HepG2 (cell line): ENCODE measurements at regions not wholly inside any gene's neighbourhood (a gene's known extent, or its start where the extent isn't known, plus 50 kb on each side); places are given as distances from the start of the nearest gene placed in this dataset.

ENCODE experiments used
- BHLHE40 ChIP-seq: IDR thresholded peaks from 2 replicates; pipeline ENCODE4 v1.6.1; 2011; ENCODE audit warnings: low read length, improper control_type of control experiment
- EP300 ChIP-seq, 3 experiments: sonication (generic) in 1 of 3; formaldehyde crosslinking in 1 of 3; IDR thresholded peaks; 2 replicates each; pipeline versions ENCODE4 v1.5.1 to v1.6.1; 2011 to 2020; ENCODE audit warnings: low read depth in 2 of 3, low read length in 2 of 3, borderline replicate concordance in 1 of 3, improper control_type of control experiment in 1 of 3, mild to moderate bottlenecking in 1 of 3, missing genetic modification reagents in 1 of 3, moderate library complexity in 1 of 3
- FOXK2 ChIP-seq: fragments of 450-650 bp; IDR thresholded peaks from 2 replicates; pipeline ENCODE4 v1.6.1; 2016
- NFE2L1 ChIP-seq: sonication (generic); formaldehyde crosslinking; IDR thresholded peaks from 2 replicates; pipeline ENCODE4 v1.4.0; 2020; ENCODE audit warnings: missing genetic modification reagents, mild to moderate bottlenecking, borderline replicate concordance
- TF ChIP-seq, protein P1 (sequence below): sonication (generic); formaldehyde crosslinking; IDR thresholded peaks from 2 replicates; pipeline ENCODE4 v1.4.0; 2020; ENCODE audit warnings: missing genetic modification reagents

- TF ChIP-seq BHLHE40 (no peak), EP300 (IDR thresholded peaks at IDR 0.05; ENCODE audit: low read depth in 2 of 2, low read length in 2 of 2) (no peak), EP300 (CRISPR knock-in tag; IDR thresholded peaks at IDR 0.05; ENCODE audit: borderline replicate concordance) (no peak), NFE2L1 (CRISPR knock-in tag) (no peak), FOXK2 (no peak)
- TF ChIP-seq, protein P1, sequence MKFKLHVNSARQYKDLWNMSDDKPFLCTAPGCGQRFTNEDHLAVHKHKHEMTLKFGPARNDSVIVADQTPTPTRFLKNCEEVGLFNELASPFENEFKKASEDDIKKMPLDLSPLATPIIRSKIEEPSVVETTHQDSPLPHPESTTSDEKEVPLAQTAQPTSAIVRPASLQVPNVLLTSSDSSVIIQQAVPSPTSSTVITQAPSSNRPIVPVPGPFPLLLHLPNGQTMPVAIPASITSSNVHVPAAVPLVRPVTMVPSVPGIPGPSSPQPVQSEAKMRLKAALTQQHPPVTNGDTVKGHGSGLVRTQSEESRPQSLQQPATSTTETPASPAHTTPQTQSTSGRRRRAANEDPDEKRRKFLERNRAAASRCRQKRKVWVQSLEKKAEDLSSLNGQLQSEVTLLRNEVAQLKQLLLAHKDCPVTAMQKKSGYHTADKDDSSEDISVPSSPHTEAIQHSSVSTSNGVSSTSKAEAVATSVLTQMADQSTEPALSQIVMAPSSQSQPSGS = no peak
Observed at GRCh38 chr17:72379516-72379915, 258.7 kb downstream of the SOX9 start.
